ENCODE measurements at regions not wholly inside any gene's neighbourhood (a gene's known extent, or its start where the extent isn't known, plus 50 kb on each side); places are given as distances from the start of the nearest gene placed in this dataset.

- TF ChIP-seq ZC3H10 (CRISPR knock-in tag; IDR thresholded peaks at IDR 0.05) (no peak), RARB (CRISPR knock-in tag; IDR thresholded peaks at IDR 0.05) (no peak), OSR1 (CRISPR knock-in tag; IDR thresholded peaks at IDR 0.05) (no peak), ZNF565 (CRISPR knock-in tag; conservative IDR thresholded peaks at IDR 0.05; ENCODE audit: low read depth) (no peak), ZNF8 (CRISPR knock-in tag; IDR thresholded peaks at IDR 0.05) (no peak), PATZ1 (CRISPR knock-in tag; IDR thresholded peaks at IDR 0.05; ENCODE audit: borderline replicate concordance) (no peak), GLIS3 (CRISPR knock-in tag; IDR thresholded peaks at IDR 0.05) (no peak), TCF4 (CRISPR knock-in tag; IDR thresholded peaks at IDR 0.05; ENCODE audit: borderline replicate concordance) (no peak), ZFP30 (CRISPR knock-in tag; IDR thresholded peaks at IDR 0.05) (no peak)
- TF ChIP-seq, protein P1, sequence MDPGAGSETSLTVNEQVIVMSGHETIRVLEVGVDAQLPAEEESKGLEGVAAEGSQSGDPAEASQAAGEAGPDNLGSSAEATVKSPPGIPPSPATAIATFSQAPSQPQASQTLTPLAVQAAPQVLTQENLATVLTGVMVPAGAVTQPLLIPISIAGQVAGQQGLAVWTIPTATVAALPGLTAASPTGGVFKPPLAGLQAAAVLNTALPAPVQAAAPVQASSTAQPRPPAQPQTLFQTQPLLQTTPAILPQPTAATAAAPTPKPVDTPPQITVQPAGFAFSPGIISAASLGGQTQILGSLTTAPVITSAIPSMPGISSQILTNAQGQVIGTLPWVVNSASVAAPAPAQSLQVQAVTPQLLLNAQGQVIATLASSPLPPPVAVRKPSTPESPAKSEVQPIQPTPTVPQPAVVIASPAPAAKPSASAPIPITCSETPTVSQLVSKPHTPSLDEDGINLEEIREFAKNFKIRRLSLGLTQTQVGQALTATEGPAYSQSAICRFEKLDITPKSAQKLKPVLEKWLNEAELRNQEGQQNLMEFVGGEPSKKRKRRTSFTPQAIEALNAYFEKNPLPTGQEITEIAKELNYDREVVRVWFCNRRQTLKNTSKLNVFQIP (CRISPR knock-in tag; IDR thresholded peaks at IDR 0.05; ENCODE audit: borderline replicate concordance, low read depth), result no peak
- TF ChIP-seq, protein P2, sequence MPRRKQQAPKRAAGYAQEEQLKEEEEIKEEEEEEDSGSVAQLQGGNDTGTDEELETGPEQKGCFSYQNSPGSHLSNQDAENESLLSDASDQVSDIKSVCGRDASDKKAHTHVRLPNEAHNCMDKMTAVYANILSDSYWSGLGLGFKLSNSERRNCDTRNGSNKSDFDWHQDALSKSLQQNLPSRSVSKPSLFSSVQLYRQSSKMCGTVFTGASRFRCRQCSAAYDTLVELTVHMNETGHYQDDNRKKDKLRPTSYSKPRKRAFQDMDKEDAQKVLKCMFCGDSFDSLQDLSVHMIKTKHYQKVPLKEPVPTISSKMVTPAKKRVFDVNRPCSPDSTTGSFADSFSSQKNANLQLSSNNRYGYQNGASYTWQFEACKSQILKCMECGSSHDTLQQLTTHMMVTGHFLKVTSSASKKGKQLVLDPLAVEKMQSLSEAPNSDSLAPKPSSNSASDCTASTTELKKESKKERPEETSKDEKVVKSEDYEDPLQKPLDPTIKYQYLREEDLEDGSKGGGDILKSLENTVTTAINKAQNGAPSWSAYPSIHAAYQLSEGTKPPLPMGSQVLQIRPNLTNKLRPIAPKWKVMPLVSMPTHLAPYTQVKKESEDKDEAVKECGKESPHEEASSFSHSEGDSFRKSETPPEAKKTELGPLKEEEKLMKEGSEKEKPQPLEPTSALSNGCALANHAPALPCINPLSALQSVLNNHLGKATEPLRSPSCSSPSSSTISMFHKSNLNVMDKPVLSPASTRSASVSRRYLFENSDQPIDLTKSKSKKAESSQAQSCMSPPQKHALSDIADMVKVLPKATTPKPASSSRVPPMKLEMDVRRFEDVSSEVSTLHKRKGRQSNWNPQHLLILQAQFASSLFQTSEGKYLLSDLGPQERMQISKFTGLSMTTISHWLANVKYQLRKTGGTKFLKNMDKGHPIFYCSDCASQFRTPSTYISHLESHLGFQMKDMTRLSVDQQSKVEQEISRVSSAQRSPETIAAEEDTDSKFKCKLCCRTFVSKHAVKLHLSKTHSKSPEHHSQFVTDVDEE (CRISPR knock-in tag; IDR thresholded peaks at IDR 0.05), result no peak
- TF ChIP-seq, protein P3, sequence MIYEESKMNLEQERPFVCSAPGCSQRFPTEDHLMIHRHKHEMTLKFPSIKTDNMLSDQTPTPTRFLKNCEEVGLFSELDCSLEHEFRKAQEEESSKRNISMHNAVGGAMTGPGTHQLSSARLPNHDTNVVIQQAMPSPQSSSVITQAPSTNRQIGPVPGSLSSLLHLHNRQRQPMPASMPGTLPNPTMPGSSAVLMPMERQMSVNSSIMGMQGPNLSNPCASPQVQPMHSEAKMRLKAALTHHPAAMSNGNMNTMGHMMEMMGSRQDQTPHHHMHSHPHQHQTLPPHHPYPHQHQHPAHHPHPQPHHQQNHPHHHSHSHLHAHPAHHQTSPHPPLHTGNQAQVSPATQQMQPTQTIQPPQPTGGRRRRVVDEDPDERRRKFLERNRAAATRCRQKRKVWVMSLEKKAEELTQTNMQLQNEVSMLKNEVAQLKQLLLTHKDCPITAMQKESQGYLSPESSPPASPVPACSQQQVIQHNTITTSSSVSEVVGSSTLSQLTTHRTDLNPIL (CRISPR knock-in tag; IDR thresholded peaks at IDR 0.05; ENCODE audit: low read depth), result no peak
Observed at GRCh38 chr5:24232041-24232440, 412.7 kb downstream of the CDH10 start.

Measured in SK-N-SH treated with all-trans-retinoic acid at 6 μM for 48 hours (cell line).